NB4 (cell line): ENCODE measurements at regions not wholly inside any gene's neighbourhood (a gene's known extent, or its start where the extent isn't known, plus 50 kb on each side); places are given as distances from the start of the nearest gene placed in this dataset.

Experiments
- DNase-seq: peaks from one replicate; pipeline ENCODE4 v3.0.0; 2010; ENCODE audit warnings: low read depth
- H3K4me3 ChIP-seq: one replicate; pipeline ENCODE4 v1.5.1; 2011; ENCODE audit warnings: mild to moderate bottlenecking, low read depth, low read length, moderate library complexity
- CTCF ChIP-seq: IDR thresholded peaks from one replicate; pipeline ENCODE4 v1.5.1; 2012; ENCODE audit warnings: low read depth, low read length
- MAX ChIP-seq: IDR thresholded peaks from 2 replicates; pipeline ENCODE4 v1.6.1; 2011; ENCODE audit warnings: low read depth, low read length
- MYC ChIP-seq: IDR thresholded peaks from 2 replicates; pipeline ENCODE4 v1.6.1; 2011; ENCODE audit warnings: low read depth, low read length
- POLR2A ChIP-seq: IDR thresholded peaks from 2 replicates; pipeline ENCODE4 v1.6.1; 2011; ENCODE audit warnings: mild to moderate bottlenecking; ENCODE audit not compliant: insufficient read length; ENCODE audit errors: extremely low read depth

GRCh38 chr2:183487326-183487725 is 363.1 kb downstream of the NUP35 start:
- H3K4me3 ChIP-seq, result no peak overlapping the region
- DNase-seq, result no peak
- TF ChIP-seq MAX, result no peak
- TF ChIP-seq MYC, result no peak
- no peak for TF ChIP-seq CTCF

- no peak overlapping the region for H3K4me3 ChIP-seq
- DNase-seq, result no peak
- no peak for TF ChIP-seq MYC
Observed at GRCh38 chr2:183488421-183488820, 364.2 kb downstream of the NUP35 start.

DNA sequence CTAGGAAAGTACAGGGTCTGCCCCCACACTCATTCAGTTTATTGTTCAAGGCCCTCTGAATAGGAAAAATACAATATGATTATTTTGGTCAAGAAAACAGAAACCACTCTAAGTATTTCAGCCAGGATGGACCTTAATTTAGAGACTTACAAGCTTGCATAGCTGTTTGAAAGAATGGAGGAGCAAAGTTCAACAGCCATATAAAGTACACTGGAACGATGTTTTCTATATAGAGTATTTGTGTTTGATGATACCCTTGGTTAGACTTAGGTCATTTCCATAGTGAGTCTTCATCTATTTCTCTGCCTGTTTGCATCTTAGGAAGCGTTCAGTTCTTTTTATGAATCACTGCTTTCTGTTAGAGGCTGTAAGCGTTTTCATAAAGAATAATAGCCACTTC is 366.2 kb downstream of the NUP35 start:
- TF ChIP-seq MAX, result no peak
- TF ChIP-seq CTCF, result no peak
- no peak overlapping the region for H3K4me3 ChIP-seq
- no peak for DNase-seq

GRCh38 chr2:183490914-183491313 is 366.7 kb downstream of the NUP35 start:
- no peak for TF ChIP-seq MAX
- TF ChIP-seq CTCF, result no peak
- no peak for TF ChIP-seq POLR2A
- no peak for TF ChIP-seq MYC
- no peak for DNase-seq
- no peak overlapping the region for H3K4me3 ChIP-seq

DNA sequence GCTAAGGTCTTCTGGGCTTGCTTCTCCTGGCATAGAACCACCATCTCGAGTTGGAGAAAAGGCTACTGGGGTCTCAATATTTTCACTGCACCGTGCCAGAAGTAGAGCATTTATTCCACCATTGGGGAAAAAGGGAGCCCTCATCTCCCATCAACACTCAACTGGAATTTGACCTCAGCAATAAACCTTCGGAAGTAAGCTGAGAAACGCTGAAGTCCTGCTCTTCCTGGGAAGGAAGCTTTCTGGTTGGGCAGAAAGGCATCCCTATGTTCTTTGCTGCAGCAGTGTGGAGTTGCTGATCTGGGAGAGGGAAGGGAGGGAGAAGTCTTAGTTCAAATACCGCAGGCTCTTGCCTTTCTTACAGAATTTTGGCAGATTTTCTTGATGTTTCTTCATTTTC is 368.8 kb downstream of the NUP35 start:
- no peak overlapping the region for H3K4me3 ChIP-seq
- TF ChIP-seq MYC (no peak), CTCF (no peak), MAX (no peak), POLR2A (no peak)
- DNase-seq, result no peak

GRCh38 chr2:183495079-183495478 is 370.8 kb downstream of the NUP35 start:
- no peak overlapping the region for H3K4me3 ChIP-seq
- DNase-seq, result no peak
- TF ChIP-seq MAX, result no peak
- TF ChIP-seq CTCF, result no peak
- no peak for TF ChIP-seq MYC
- no peak for TF ChIP-seq POLR2A
